ENCODE measurements at regions not wholly inside any gene's neighbourhood (a gene's known extent, or its start where the extent isn't known, plus 50 kb on each side); places are given as distances from the start of the nearest gene placed in this dataset.

DNA sequence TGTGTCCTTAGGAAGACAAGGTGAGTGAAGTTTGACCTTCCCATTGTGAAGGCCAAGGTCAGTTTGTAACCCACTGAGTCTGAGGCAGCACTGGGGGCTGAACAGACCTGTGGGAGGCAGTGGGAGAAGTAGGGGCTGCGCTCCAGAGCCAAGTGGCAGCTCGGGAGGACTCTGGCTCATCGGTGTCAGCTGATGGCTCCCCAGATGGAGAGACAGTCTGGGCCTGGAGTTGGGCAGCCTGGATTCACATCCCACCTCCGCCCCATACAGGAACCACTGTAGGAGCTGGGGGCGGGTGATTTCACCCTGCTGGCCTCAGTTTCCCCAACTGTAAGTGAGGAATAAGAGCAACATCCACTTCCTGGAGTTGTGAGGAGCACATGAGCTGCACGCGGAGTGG, 128.4 kb downstream of the FOXL1 start:
- TF ChIP-seq CTCF (IDR thresholded peaks at IDR 0.05) (no peak), POLR2A (IDR thresholded peaks at IDR 0.05) (no peak), POLR2AphosphoS5 (IDR thresholded peaks at IDR 0.05) (no peak)
